ENCODE measurements at regions not wholly inside any gene's neighbourhood (a gene's known extent, or its start where the extent isn't known, plus 50 kb on each side); places are given as distances from the start of the nearest gene placed in this dataset.

DNA sequence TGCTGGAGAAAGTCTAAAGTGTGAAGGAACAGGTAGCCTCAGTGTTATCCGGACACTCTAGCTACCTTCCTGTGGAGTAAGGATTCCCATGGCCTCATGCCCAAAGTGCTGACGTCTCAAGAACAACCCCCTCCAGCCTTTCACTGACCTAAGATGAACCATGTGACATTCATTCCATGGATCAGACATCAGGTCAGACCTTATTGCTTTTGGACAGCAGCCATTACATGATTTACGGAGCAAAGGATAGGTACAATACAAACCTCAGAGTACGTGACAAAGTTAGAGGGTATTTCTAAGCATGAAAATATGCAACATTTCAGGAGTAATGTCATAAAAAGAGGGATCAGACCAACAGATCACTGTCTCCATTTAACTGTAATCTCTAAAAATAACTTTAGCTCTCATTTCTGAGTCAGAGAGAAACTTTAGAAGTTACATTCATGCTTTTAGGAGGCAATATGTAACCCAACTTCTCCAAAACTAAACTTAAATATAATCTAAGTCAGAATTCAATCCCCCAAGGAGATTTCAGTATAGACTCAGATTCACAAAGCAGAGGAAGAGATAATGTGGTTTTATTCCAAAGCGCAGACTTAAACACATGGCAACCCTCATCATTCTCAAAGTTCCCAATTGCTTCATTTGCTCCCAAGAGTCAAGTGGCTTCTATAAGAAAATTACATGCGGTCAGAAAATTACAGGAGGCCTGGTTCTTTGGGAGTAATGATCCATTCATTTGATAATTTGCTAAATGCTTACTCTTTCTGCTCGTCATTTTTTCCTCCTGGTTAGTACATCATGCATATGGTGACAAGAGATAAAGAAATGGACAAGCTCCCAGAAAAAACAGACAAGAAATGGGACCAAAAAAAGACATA, 280.4 kb downstream of the SETD4 start:
- TF ChIP-seq, protein P1, sequence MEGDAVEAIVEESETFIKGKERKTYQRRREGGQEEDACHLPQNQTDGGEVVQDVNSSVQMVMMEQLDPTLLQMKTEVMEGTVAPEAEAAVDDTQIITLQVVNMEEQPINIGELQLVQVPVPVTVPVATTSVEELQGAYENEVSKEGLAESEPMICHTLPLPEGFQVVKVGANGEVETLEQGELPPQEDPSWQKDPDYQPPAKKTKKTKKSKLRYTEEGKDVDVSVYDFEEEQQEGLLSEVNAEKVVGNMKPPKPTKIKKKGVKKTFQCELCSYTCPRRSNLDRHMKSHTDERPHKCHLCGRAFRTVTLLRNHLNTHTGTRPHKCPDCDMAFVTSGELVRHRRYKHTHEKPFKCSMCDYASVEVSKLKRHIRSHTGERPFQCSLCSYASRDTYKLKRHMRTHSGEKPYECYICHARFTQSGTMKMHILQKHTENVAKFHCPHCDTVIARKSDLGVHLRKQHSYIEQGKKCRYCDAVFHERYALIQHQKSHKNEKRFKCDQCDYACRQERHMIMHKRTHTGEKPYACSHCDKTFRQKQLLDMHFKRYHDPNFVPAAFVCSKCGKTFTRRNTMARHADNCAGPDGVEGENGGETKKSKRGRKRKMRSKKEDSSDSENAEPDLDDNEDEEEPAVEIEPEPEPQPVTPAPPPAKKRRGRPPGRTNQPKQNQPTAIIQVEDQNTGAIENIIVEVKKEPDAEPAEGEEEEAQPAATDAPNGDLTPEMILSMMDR (IDR thresholded peaks at IDR 0.05): no peak
- TF ChIP-seq POLR2AphosphoS5 (IDR thresholded peaks at IDR 0.05): no peak
- no peak for TF ChIP-seq POLR2A (IDR thresholded peaks at IDR 0.05)
- no peak for TF ChIP-seq EP300 (IDR thresholded peaks at IDR 0.05)
- Histone ChIP-seq H3K4me3 (no peak overlapping the region), H3K9me3 (no peaks in the 10 kb centered on the region), H3K27me3 (no peaks in the 10 kb centered on the region), H3K36me3 (no peaks in the 10 kb centered on the region), H3K4me1 (no peaks in the 10 kb centered on the region), H3K27ac (no peak overlapping the region)
- ATAC-seq (ENCODE audit: low FRiP score in 2 of 2) (peak in 1 of 2 donors; percentile 38), DNase-seq (no peak)
- 73 to 78% methylated on average over 7 of the region's 7 CpGs for WGBS, 2 donors

DNA sequence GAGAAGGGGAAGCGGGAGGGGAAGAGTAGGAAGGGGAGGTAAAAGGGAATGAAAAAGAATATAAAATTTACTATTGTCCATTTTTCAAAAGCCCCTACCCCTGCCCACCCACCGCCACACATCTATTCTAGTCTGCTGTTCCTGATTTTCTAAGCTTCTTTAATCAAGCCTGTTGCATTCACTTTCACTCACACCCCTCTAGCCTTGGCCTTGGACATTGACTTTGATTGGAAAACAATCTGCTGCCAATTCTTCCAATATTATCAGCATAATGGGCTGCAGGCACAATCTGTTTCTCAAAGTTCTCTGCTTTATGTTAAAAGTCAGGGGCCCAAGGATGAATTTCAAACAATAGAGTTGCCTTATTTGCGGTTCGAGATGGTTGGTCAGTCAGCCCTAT, 281.2 kb downstream of the SETD4 start:
- H3K4me3 ChIP-seq: no peak overlapping the region
- TF ChIP-seq POLR2AphosphoS5 (IDR thresholded peaks at IDR 0.05) (no peak), POLR2A (IDR thresholded peaks at IDR 0.05) (no peak), EP300 (IDR thresholded peaks at IDR 0.05) (no peak)
- TF ChIP-seq, protein P1 (IDR thresholded peaks at IDR 0.05): no peak
- DNase-seq (no peak), ATAC-seq (ENCODE audit: low FRiP score in 2 of 2) (no peak)
- H3K36me3 ChIP-seq: no peaks in the 10 kb centered on the region
- WGBS, 2 donors: 90 to 92% methylated on average over 4 of the region's 4 CpGs
- H3K4me1 ChIP-seq: no peaks in the 10 kb centered on the region
- H3K27me3 ChIP-seq: no peaks in the 10 kb centered on the region
- no peaks in the 10 kb centered on the region for H3K9me3 ChIP-seq
- H3K27ac ChIP-seq: no peak overlapping the region

DNA sequence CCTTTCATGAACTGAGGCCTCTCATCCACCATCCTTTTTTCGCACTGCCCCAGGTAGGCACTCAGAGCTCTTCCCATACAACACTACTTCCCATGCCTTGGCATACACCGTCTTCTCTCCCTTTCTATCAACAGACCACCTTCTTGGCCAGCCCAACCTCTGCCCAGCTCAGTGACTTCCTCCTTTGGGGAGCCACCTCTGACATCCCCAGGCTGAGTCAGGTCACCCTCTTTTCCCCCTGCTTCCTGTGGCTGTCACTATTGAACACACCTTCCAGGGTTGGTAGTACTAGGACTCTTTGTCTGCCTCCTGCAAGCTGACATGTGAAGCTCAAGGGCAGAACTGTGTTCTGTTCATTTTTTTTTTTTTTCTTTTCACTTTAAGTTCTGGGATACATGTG, 283.2 kb downstream of the SETD4 start:
- WGBS, 2 donors: 93 to 97% methylated on average over 2 of the region's 2 CpGs
- Histone ChIP-seq H3K4me1 (no peaks in the 10 kb centered on the region), H3K27me3 (no peaks in the 10 kb centered on the region), H3K27ac (no peak overlapping the region), H3K9me3 (no peaks in the 10 kb centered on the region), H3K4me3 (no peak overlapping the region), H3K36me3 (no peaks in the 10 kb centered on the region)
- no peak for ATAC-seq (ENCODE audit: low FRiP score in 2 of 2)
- no peak for DNase-seq
- TF ChIP-seq EP300 (IDR thresholded peaks at IDR 0.05) (no peak), POLR2A (IDR thresholded peaks at IDR 0.05) (no peak), POLR2AphosphoS5 (IDR thresholded peaks at IDR 0.05) (no peak)
- TF ChIP-seq, protein P1 (IDR thresholded peaks at IDR 0.05): no peak

DNA sequence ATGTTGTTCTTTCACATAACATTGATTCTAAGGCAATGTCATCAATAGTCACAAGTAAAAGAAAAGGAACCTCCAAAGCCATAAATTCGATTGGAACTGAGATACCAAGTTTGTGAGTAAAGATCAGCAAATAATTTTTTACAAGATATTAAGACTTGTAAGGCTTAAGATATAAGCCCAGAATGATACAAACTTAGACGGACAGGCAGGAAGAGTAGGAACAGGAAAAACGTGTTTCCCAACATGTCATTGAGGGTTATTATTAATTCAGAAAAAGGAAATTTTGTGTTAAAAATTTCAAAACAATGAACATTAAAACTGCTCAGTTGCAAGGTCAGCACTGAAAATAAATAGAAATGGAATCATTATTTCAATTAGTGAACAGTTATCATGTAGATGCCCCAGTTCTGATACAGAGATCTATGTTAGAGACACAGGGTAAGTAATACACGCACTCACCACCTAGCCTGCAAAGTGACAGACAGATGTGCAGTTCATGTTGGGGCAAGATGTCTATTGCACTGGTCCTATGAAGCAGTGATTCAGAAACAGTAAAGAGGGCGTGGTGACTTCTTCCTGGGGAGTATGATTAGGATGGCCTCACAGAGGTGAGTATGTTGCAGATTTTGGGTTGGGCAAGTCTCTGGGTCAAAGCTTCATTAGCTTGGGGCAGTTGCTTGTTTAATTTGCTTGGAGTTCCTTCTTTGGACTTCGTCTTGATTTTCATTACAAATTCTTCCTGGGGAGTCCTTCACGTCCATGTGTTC, 284.4 kb downstream of the SETD4 start:
- 72 to 76% methylated on average over 7 of the region's 7 CpGs for WGBS, 2 donors
- ATAC-seq (ENCODE audit: low FRiP score in 2 of 2) (no peak), DNase-seq (no peak)
- Histone ChIP-seq H3K27me3 (no peaks in the 10 kb centered on the region), H3K27ac (no peak overlapping the region), H3K4me3 (no peak overlapping the region), H3K4me1 (no peaks in the 10 kb centered on the region), H3K9me3 (no peaks in the 10 kb centered on the region), H3K36me3 (no peaks in the 10 kb centered on the region)
- TF ChIP-seq POLR2AphosphoS5 (IDR thresholded peaks at IDR 0.05) (no peak), POLR2A (IDR thresholded peaks at IDR 0.05) (no peak), EP300 (IDR thresholded peaks at IDR 0.05) (no peak)
- TF ChIP-seq, protein P1 (IDR thresholded peaks at IDR 0.05): no peak

Measured in upper lobe of left lung (tissue), 6 donors.